GM13977 (cell line): ENCODE measurements at regions not wholly inside any gene's neighbourhood (a gene's known extent, or its start where the extent isn't known, plus 50 kb on each side); places are given as distances from the start of the nearest gene placed in this dataset.

Experiments
- DNase-seq: peaks from one replicate; pipeline ENCODE4 v3.0.0; 2012; ENCODE audit warnings: low spot score
- in situ Hi-C: fragments of 300-500 bp; cut with MboI; formaldehyde crosslinking; loops from one replicate; pipeline ENCODE4 v1.12.0; 2022; ENCODE audit warnings: low sequenced_read_pairs, low pct_unique_long_range_greater_than_20kb, mixed read lengths, inconsistent platforms; ENCODE audit not compliant: unreplicated experiment
- TF ChIP-seq, protein P1 (sequence below): IDR thresholded peaks from 2 replicates; pipeline ENCODE4 v1.5.1; 2012; ENCODE audit warnings: mild to moderate bottlenecking, control low read depth; ENCODE audit not compliant: insufficient read depth; ENCODE audit errors: extremely low read depth, missing control alignments

DNA sequence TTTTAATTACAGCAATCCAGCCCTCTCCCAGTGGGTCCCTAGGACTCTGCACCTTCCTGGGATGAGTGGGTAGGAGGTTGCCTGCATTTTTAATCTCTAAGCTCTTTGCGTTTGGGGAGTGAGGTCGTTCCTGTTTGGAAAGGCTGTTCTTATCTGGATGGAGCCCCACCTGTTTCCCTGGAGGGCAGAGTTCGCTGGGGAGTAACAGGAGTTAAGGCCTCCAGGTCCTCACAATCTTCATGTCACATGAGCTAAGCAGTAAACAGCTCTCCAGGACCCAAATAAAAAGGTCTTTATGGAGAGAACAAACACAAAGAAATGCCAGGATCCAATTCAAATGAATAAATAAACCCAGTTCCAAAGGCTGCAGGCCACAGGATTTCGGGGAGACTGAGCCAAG is 56.0 kb upstream of the RFLNA start:
- DNase-seq, result no peak
- in situ Hi-C loops, result no loop called here
- TF ChIP-seq, protein P1, sequence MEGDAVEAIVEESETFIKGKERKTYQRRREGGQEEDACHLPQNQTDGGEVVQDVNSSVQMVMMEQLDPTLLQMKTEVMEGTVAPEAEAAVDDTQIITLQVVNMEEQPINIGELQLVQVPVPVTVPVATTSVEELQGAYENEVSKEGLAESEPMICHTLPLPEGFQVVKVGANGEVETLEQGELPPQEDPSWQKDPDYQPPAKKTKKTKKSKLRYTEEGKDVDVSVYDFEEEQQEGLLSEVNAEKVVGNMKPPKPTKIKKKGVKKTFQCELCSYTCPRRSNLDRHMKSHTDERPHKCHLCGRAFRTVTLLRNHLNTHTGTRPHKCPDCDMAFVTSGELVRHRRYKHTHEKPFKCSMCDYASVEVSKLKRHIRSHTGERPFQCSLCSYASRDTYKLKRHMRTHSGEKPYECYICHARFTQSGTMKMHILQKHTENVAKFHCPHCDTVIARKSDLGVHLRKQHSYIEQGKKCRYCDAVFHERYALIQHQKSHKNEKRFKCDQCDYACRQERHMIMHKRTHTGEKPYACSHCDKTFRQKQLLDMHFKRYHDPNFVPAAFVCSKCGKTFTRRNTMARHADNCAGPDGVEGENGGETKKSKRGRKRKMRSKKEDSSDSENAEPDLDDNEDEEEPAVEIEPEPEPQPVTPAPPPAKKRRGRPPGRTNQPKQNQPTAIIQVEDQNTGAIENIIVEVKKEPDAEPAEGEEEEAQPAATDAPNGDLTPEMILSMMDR, result no peak

DNA sequence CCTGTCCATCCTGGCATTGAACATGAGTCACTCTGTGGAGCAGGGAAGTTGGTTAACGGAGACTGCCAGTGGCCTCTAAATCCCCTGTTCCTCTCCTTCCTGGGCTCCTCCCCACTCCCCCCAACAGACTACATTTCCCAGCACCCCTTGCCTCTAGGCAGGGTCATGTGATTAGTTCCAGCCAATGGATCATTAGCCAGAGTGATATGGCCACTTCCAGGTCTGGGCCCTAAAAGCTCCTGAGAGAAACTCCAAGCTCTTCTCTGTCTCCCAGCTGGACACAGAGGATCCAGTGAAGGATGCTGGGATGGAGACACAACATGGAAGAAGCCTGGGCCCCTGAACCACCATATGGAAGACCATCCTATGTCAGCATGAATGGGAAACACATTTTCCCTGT is 54.4 kb upstream of the RFLNA start:
- TF ChIP-seq, protein P1, result no peak
- no peak for DNase-seq
- in situ Hi-C loops, result no loop called here

DNA sequence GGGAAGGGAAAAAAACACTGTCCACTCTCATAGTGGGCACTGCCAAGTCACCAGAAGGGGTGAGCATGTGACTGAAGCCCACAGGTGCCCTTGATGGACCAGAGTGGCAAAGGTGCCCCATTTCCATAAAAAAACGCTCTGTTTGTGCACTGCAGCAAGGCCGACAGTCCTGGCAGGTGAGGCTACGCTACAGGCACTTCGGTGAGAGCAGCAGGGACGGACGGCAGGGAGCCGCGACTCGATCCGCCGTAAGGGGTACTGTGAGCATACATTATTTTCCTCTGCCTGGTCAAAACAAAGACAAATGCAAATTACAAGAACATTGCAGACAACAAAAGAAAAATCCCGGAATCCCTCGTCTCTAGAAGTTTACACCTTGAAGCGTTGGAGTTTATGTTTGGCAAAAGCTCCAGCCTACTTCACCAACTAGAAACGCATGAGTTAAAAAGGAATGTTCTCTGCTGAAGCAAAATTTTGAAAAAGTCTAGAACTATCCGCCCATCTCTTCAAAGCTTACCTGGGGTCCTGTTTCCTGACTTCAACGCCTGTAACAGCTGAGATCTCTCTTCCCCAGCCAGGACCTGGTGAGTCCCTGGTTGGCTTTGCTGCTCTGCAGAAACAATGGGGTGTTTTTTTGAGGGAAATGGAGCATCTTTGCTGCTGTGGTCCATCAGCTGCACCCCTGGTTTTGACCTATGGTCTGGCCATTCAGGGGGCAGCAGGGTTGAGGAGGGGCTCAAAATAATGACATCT is 52.9 kb upstream of the RFLNA start:
- TF ChIP-seq, protein P1, result no peak
- DNase-seq, result no peak
- in situ Hi-C loops, result no loop called here

DNA sequence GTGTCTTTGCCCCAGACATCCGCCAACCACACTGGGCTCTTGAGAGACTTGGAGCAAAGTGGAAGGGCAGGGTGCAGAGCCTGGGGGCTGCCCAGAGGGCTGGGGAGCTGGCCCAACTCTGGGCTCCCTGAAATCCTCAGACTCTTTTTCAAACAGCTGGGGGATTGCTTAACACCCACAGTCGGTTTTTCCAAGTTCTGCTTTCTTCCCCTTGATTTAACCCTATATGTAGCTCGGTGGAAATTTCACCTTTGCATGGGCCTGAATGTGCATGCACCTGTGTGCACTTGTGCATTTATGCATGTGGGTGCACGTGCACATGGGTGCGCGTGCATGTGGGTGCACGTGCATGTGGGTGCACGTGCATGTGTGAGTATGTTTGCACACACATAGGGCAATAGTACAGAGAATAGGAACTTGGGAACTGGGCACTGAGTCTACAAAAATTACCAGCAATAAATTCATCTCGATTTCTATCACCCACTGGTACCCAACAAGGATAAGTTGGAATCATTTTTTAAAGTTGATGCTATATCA is 52.3 kb upstream of the RFLNA start:
- in situ Hi-C loops, result no loop called here
- TF ChIP-seq, protein P1, result no peak
- DNase-seq, result no peak

DNA sequence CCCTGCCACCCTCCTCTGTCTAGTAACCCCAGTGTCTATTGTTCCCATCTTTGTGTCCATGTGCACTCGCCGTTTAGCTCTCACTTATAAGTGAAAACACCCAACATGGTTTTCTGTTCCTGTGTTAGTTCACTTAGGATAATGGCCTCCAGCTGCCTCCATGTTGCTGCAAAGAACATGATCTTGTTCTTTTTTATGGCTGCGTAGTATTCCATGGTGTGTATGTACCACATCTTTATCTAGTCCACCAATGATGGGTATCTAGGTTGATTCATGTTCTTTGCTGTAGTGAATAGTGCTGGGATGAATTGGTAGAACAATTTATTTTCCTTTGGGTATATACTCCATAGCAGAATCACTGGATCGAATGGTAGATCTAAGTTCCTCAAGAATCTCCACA is 51.0 kb upstream of the RFLNA start:
- no peak for DNase-seq
- in situ Hi-C loops, result no loop called here
- TF ChIP-seq, protein P1, result no peak
